Gastroesophageal sphincter (tissue), 4 donors: ENCODE measurements at regions not wholly inside any gene's neighbourhood (a gene's known extent, or its start where the extent isn't known, plus 50 kb on each side); places are given as distances from the start of the nearest gene placed in this dataset.

ENCODE experiments used
- ATAC-seq: fragments of 150-250 bp; one replicate; pipeline ENCODE4 v1.9.1; 2016; ENCODE audit warnings: mild to moderate bottlenecking, moderate library complexity
- H3K27ac ChIP-seq, 4 donors: fragments of 200-600 bp; sonication (generic) in 3 of 4; 1 replicate in 3 of 4; 2 replicates in 1 of 4; pipeline ENCODE4 v1.5.1; 2016 to 2019
- H3K27me3 ChIP-seq: fragments of 200-600 bp; sonication (generic); one replicate; pipeline ENCODE4 v1.5.1; 2019
- H3K36me3 ChIP-seq, 2 donors: fragments of 200-600 bp; sonication (generic); one replicate each; pipeline ENCODE4 v1.5.1; 2019; ENCODE audit warnings: control low read depth in 1 of 2
- H3K4me1 ChIP-seq, 3 donors: fragments of 200-600 bp; sonication (generic); 1 replicate in 2 of 3; 2 replicates in 1 of 3; pipeline ENCODE4 v1.5.1; 2016 to 2019; ENCODE audit warnings: control low read depth in 2 of 3
- H3K4me3 ChIP-seq, 2 donors: fragments of 200-600 bp; sonication (generic); one replicate each; pipeline ENCODE4 v1.5.1; 2019; ENCODE audit warnings: mild to moderate bottlenecking in 1 of 2, moderate library complexity in 1 of 2
- H3K9me3 ChIP-seq, 3 donors: fragments of 200-600 bp; sonication (generic); one replicate each; pipeline ENCODE4 v1.5.1; 2017 to 2019; ENCODE audit warnings: control low read depth in 2 of 3
- CTCF ChIP-seq, 4 experiments: fragments of 200-600 bp in 2 of 4; fragments of 450-650 bp in 2 of 4; sonication (generic) in 1 of 4; IDR thresholded peaks; one replicate each; pipeline ENCODE4 v1.5.1; 2017 to 2019; ENCODE audit warnings: antibody characterized with exemption in 4 of 4, mild to moderate bottlenecking in 2 of 4, moderate library complexity in 2 of 4
- EP300 ChIP-seq: sonication (generic); formaldehyde crosslinking; IDR thresholded peaks from one replicate; pipeline ENCODE4 v1.6.1; 2017; ENCODE audit warnings: antibody characterized with exemption, mild to moderate bottlenecking
- POLR2A ChIP-seq, 2 donors: fragments of 450-650 bp; IDR thresholded peaks; one replicate each; pipeline ENCODE4 v1.6.1; 2017; ENCODE audit warnings: antibody characterized with exemption in 2 of 2, mild to moderate bottlenecking in 2 of 2, moderate library complexity in 1 of 2
- POLR2AphosphoS5 ChIP-seq: sonication (generic); formaldehyde crosslinking; IDR thresholded peaks from one replicate; pipeline ENCODE4 v1.6.1; 2017; ENCODE audit warnings: antibody characterized with exemption
- WGBS, 2 donors: methylation state at CpG; one replicate each; pipeline ENCODE4 v1.1.5; 2018; ENCODE audit warnings: low coverage in 1 of 2; 5-methylcytosine and 5-hydroxymethylcytosine counted together

GRCh38 chr2:180555391-180555965 is 424.9 kb upstream of the UBE2E3 start:
- no peak for ATAC-seq
- H3K27me3 ChIP-seq = no peaks in the 10 kb centered on the region
- H3K27ac ChIP-seq = no peak overlapping the region
- H3K4me1 ChIP-seq = no peaks in the 10 kb centered on the region
- H3K9me3 ChIP-seq = no peaks in the 10 kb centered on the region
- no peak overlapping the region for H3K4me3 ChIP-seq
- H3K36me3 ChIP-seq = no peaks in the 10 kb centered on the region
- TF ChIP-seq POLR2A (IDR thresholded peaks at IDR 0.05) (no peak), EP300 (no peak), CTCF (IDR thresholded peaks at IDR 0.05) (no peak), POLR2AphosphoS5 (no peak)
- 91% methylated on average over 8 of the region's 19 CpGs; no CpG with 5 or more reads in 1 of the 2 donors for WGBS, 2 donors

GRCh38 chr2:180554330-180554729 is 426.1 kb upstream of the UBE2E3 start:
- no peaks in the 10 kb centered on the region for H3K27me3 ChIP-seq
- no peak for ATAC-seq
- no peaks in the 10 kb centered on the region for H3K36me3 ChIP-seq
- H3K9me3 ChIP-seq = no peaks in the 10 kb centered on the region
- H3K4me1 ChIP-seq = no peaks in the 10 kb centered on the region
- no peak for TF ChIP-seq CTCF (IDR thresholded peaks at IDR 0.05)
- TF ChIP-seq POLR2AphosphoS5 = no peak
- no peak for TF ChIP-seq EP300
- no peak for TF ChIP-seq POLR2A (IDR thresholded peaks at IDR 0.05)
- H3K27ac ChIP-seq = no peak overlapping the region
- no peak overlapping the region for H3K4me3 ChIP-seq

GRCh38 chr2:180553094-180553715 is 427.2 kb upstream of the UBE2E3 start:
- Histone ChIP-seq H3K4me3 (no peak overlapping the region), H3K4me1 (no peaks in the 10 kb centered on the region), H3K36me3 (no peaks in the 10 kb centered on the region), H3K27me3 (no peaks in the 10 kb centered on the region), H3K9me3 (no peaks in the 10 kb centered on the region), H3K27ac (no peak overlapping the region)
- TF ChIP-seq EP300 = no peak
- no peak for TF ChIP-seq POLR2A (IDR thresholded peaks at IDR 0.05)
- TF ChIP-seq POLR2AphosphoS5 = no peak
- TF ChIP-seq CTCF (IDR thresholded peaks at IDR 0.05) = no peak
- ATAC-seq = no peak

- ATAC-seq = no peak
- Histone ChIP-seq H3K36me3 (no peaks in the 10 kb centered on the region), H3K9me3 (no peaks in the 10 kb centered on the region), H3K27ac (no peak overlapping the region), H3K27me3 (no peaks in the 10 kb centered on the region), H3K4me3 (no peak overlapping the region), H3K4me1 (no peaks in the 10 kb centered on the region)
- no peak for TF ChIP-seq EP300
- no peak for TF ChIP-seq CTCF (IDR thresholded peaks at IDR 0.05)
- TF ChIP-seq POLR2AphosphoS5 = no peak
- no peak for TF ChIP-seq POLR2A (IDR thresholded peaks at IDR 0.05)
Observed at GRCh38 chr2:180542511-180542910, 437.9 kb upstream of the UBE2E3 start.

- Histone ChIP-seq H3K36me3 (no peaks in the 10 kb centered on the region), H3K4me3 (no peak overlapping the region), H3K4me1 (no peaks in the 10 kb centered on the region), H3K27me3 (no peaks in the 10 kb centered on the region), H3K27ac (no peak overlapping the region), H3K9me3 (no peaks in the 10 kb centered on the region)
- ATAC-seq = no peak
- 94 to 97% methylated on average over 3 to 6 of the region's 8 CpGs for WGBS, 2 donors
- no peak for TF ChIP-seq POLR2AphosphoS5
- no peak for TF ChIP-seq EP300
- no peak for TF ChIP-seq POLR2A (IDR thresholded peaks at IDR 0.05)
- TF ChIP-seq CTCF (IDR thresholded peaks at IDR 0.05) = no peak
Observed at GRCh38 chr2:180540761-180541160, 439.6 kb upstream of the UBE2E3 start.
